Prostate gland (tissue), 2 donors: ENCODE measurements at regions not wholly inside any gene's neighbourhood (a gene's known extent, or its start where the extent isn't known, plus 50 kb on each side); places are given as distances from the start of the nearest gene placed in this dataset.

Experiments used
- POLR2A ChIP-seq: fragments of 450-650 bp; IDR thresholded peaks from one replicate; pipeline ENCODE4 v1.6.1; 2016; ENCODE audit warnings: antibody characterized with exemption, mild to moderate bottlenecking
- POLR2AphosphoS5 ChIP-seq: sonication (generic); formaldehyde crosslinking; IDR thresholded peaks from one replicate; pipeline ENCODE4 v1.6.1; 2017; ENCODE audit warnings: antibody characterized with exemption
- TF ChIP-seq, protein P1 (sequence below), 4 experiments: fragments of 200-600 bp in 2 of 4; fragments of 450-650 bp in 2 of 4; sonication (generic) in 2 of 4; IDR thresholded peaks; 1 replicate in 3 of 4; 2 replicates in 1 of 4; pipeline ENCODE4 v1.5.1; 2016 to 2019; ENCODE audit warnings: antibody characterized with exemption in 4 of 4, mild to moderate bottlenecking in 2 of 4, moderate library complexity in 2 of 4

DNA sequence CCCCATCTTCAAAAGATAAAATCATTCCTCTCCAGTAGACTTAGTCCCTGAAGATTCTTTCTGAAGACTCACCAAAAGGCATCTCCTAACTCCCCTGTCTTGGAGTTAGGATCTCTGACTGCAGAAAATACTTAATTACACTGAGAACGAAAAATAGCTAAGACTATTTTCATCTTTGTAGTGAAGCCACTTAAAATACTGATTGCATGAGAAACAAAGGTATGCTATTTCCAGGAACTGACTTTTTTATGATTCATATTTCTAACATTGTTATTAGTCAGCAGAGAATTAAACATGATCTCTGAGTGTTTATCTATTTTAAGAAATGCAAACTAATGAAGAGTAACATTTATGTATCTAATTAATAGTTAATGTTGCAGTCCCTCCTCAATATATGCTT, 71.8 kb upstream of the NR3C2 start:
- TF ChIP-seq, protein P1, sequence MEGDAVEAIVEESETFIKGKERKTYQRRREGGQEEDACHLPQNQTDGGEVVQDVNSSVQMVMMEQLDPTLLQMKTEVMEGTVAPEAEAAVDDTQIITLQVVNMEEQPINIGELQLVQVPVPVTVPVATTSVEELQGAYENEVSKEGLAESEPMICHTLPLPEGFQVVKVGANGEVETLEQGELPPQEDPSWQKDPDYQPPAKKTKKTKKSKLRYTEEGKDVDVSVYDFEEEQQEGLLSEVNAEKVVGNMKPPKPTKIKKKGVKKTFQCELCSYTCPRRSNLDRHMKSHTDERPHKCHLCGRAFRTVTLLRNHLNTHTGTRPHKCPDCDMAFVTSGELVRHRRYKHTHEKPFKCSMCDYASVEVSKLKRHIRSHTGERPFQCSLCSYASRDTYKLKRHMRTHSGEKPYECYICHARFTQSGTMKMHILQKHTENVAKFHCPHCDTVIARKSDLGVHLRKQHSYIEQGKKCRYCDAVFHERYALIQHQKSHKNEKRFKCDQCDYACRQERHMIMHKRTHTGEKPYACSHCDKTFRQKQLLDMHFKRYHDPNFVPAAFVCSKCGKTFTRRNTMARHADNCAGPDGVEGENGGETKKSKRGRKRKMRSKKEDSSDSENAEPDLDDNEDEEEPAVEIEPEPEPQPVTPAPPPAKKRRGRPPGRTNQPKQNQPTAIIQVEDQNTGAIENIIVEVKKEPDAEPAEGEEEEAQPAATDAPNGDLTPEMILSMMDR (IDR thresholded peaks at IDR 0.05) = no peak
- no peak for TF ChIP-seq POLR2AphosphoS5
- no peak for TF ChIP-seq POLR2A
